Fibroblast of villous mesenchyme (primary cell): ENCODE measurements at regions not wholly inside any gene's neighbourhood (a gene's known extent, or its start where the extent isn't known, plus 50 kb on each side); places are given as distances from the start of the nearest gene placed in this dataset.

Experiments
- DNase-seq: peaks from one replicate; pipeline ENCODE4 v3.0.0-alpha.2; 2010; ENCODE audit warnings: low read depth
- H3K4me3 ChIP-seq: 2 replicates; pipeline ENCODE4 v1.5.1; 2011; ENCODE audit warnings: low read depth, mild to moderate bottlenecking, low read length
- CTCF ChIP-seq: IDR thresholded peaks from 2 replicates; pipeline ENCODE4 v1.5.1; 2012; ENCODE audit warnings: low read depth, mild to moderate bottlenecking, low read length; ENCODE audit not compliant: insufficient read depth

- DNase-seq, result peak; percentile 19
- H3K4me3 ChIP-seq, result no peak overlapping the region
- peak; percentile 20 for TF ChIP-seq CTCF
These were observed 51.0 kb upstream of the EGFLAM start for GRCh38 chr5:38207343-38207742.

GRCh38 chr5:38202741-38203140 is 55.6 kb upstream of the EGFLAM start:
- DNase-seq, result no peak
- no peak for TF ChIP-seq CTCF
- no peak overlapping the region for H3K4me3 ChIP-seq

- H3K4me3 ChIP-seq, result no peak overlapping the region
- TF ChIP-seq CTCF, result no peak
- no peak for DNase-seq
These were observed 57.3 kb upstream of the EGFLAM start for GRCh38 chr5:38200872-38201557.

GRCh38 chr5:38197118-38197517 is 61.2 kb upstream of the EGFLAM start:
- no peak for TF ChIP-seq CTCF
- DNase-seq, result no peak
- no peak overlapping the region for H3K4me3 ChIP-seq

GRCh38 chr5:38193015-38193581 is 65.3 kb upstream of the EGFLAM start:
- no peak overlapping the region for H3K4me3 ChIP-seq
- DNase-seq, result peak; percentile 68
- TF ChIP-seq CTCF, result peak; percentile 87

GRCh38 chr5:38191693-38192092 is 66.7 kb upstream of the EGFLAM start:
- no peak for TF ChIP-seq CTCF
- no peak for DNase-seq

GRCh38 chr5:38190111-38190510 is 68.2 kb upstream of the EGFLAM start:
- no peak overlapping the region for H3K4me3 ChIP-seq
- DNase-seq, result no peak
- TF ChIP-seq CTCF, result no peak

More at GRCh38 chr5:38191693-38192092, 66.7 kb upstream of the EGFLAM start:
- H3K4me3 ChIP-seq, result no peak overlapping the region
